Neural progenitor cell (in vitro differentiated cells): ENCODE measurements at regions not wholly inside any gene's neighbourhood (a gene's known extent, or its start where the extent isn't known, plus 50 kb on each side); places are given as distances from the start of the nearest gene placed in this dataset.

Experiments used
- DNase-seq: peaks from one replicate; pipeline ENCODE4 v3.0.0-alpha.2; 2016; ENCODE audit warnings: low spot score
- H2AFZ ChIP-seq: fragments of 200-600 bp; sonication (generic); replicated peaks from 2 replicates; pipeline ENCODE4 v1.6.1; 2016; ENCODE audit warnings: antibody characterized with exemption
- H3F3A ChIP-seq: fragments of 200-600 bp; sonication (generic); 2 replicates; pipeline ENCODE4 v1.6.1; 2016; ENCODE audit warnings: antibody characterized with exemption, low read depth
- H3K27ac ChIP-seq: fragments of 200-600 bp; sonication (generic); 2 replicates; pipeline ENCODE4 v1.5.1; 2016; ENCODE audit warnings: mild to moderate bottlenecking
- H3K27me3 ChIP-seq: fragments of 200-600 bp; sonication (generic); 2 replicates; pipeline ENCODE4 v1.6.1; 2016; ENCODE audit warnings: mild to moderate bottlenecking, moderate library complexity
- H3K36me3 ChIP-seq: fragments of 200-600 bp; sonication (generic); 2 replicates; pipeline ENCODE4 v1.5.1; 2016
- H3K4me1 ChIP-seq: fragments of 200-600 bp; sonication (generic); 2 replicates; pipeline ENCODE4 v1.6.1; 2016; ENCODE audit warnings: mixed run types
- H3K4me2 ChIP-seq: fragments of 200-600 bp; sonication (generic); 2 replicates; pipeline ENCODE4 v1.6.1; 2016
- H3K4me3 ChIP-seq: fragments of 200-600 bp; sonication (generic); 2 replicates; pipeline ENCODE4 v1.5.1; 2016
- H3K79me2 ChIP-seq: fragments of 200-600 bp; sonication (generic); 2 replicates; pipeline ENCODE4 v1.6.1; 2016; ENCODE audit warnings: low read depth
- H3K9ac ChIP-seq: fragments of 200-600 bp; sonication (generic); 2 replicates; pipeline ENCODE4 v1.6.1; 2016
- H3K9me3 ChIP-seq: fragments of 200-600 bp; sonication (generic); 2 replicates; pipeline ENCODE4 v1.5.1; 2016; ENCODE audit warnings: low read depth
- H4K20me1 ChIP-seq: fragments of 200-600 bp; sonication (generic); 2 replicates; pipeline ENCODE4 v1.6.1; 2016; ENCODE audit warnings: low read depth
- H3K27ac Mint-ChIP-seq: 3 replicates; pipeline ENCODE4 v1.8.0; 2021; ENCODE audit warnings: mixed read lengths
- H3K27me3 Mint-ChIP-seq: 2 replicates; pipeline ENCODE4 v1.8.0; 2022; ENCODE audit warnings: low read depth, mild to moderate bottlenecking, inconsistent platforms, moderate library complexity, mixed read lengths; ENCODE audit not compliant: insufficient read depth
- H3K36me3 Mint-ChIP-seq: 3 replicates; pipeline ENCODE4 v1.8.0; 2021; ENCODE audit warnings: mixed read lengths
- H3K4me1 Mint-ChIP-seq: 3 replicates; pipeline ENCODE4 v1.8.0; 2021; ENCODE audit warnings: mixed read lengths
- H3K4me3 Mint-ChIP-seq: 3 replicates; pipeline ENCODE4 v1.8.0; 2021; ENCODE audit warnings: mild to moderate bottlenecking, moderate library complexity, mixed read lengths
- H3K9me3 Mint-ChIP-seq: 3 replicates; pipeline ENCODE4 v1.8.0; 2020; ENCODE audit warnings: mixed read lengths
- EZH2 ChIP-seq: fragments of 200-600 bp; sonication (generic); IDR thresholded peaks from 2 replicates; pipeline ENCODE4 v1.6.1; 2017; ENCODE audit warnings: antibody characterized with exemption, mild to moderate bottlenecking, moderate library complexity
- EZH2phosphoT487 ChIP-seq: fragments of 200-600 bp; sonication (generic); IDR thresholded peaks from 2 replicates; pipeline ENCODE4 v1.6.1; 2017; ENCODE audit warnings: antibody characterized with exemption
- TF ChIP-seq, protein P1 (sequence below): fragments of 200-600 bp; sonication (generic); IDR thresholded peaks from 2 replicates; pipeline ENCODE4 v1.5.1; 2017; ENCODE audit warnings: antibody characterized with exemption, mild to moderate bottlenecking

DNA sequence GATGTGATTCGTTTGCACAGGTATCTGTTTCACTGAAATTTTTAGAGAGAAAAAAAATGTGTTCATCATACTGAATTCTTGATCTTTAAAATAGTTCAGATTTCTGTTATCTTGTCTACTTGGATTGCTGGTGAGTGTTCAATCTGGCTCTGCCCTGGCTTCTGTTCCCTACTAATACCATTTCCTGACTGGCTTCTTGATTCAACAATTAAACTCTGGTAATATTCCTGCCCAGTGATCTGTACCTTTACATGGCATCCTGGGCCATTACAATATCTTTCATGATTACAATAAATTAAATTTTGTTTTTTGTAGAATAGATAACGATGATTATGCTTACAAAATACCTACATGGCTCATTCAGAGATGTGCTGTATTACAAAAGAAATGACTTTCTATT is 1388.0 kb upstream of the TENM3 start:
- DNase-seq: no peak
- H3K9me3 ChIP-seq: no peaks in the 10 kb centered on the region
- no peak overlapping the region for H3K9ac ChIP-seq
- H3K27me3 ChIP-seq: no peaks in the 10 kb centered on the region
- Mint-ChIP-seq H3K27me3 (no peaks in the 10 kb centered on the region), H3K36me3 (no peaks in the 10 kb centered on the region), H3K9me3 (peaks cover 12% of the 10 kb centered on the region), H3K4me1 (peaks cover 14% of the 10 kb centered on the region), H3K4me3 (no peak overlapping the region), H3K27ac (no peak overlapping the region)
- H4K20me1 ChIP-seq: no peaks in the 10 kb centered on the region
- H3K4me1 ChIP-seq: no peaks in the 10 kb centered on the region
- H2AFZ ChIP-seq: no peak overlapping the region
- H3K36me3 ChIP-seq: no peaks in the 10 kb centered on the region
- no peak overlapping the region for H3K4me2 ChIP-seq
- H3F3A ChIP-seq: no peaks in the 10 kb centered on the region
- no peak overlapping the region for H3K4me3 ChIP-seq
- no peak overlapping the region for H3K27ac ChIP-seq
- no peak for TF ChIP-seq EZH2phosphoT487
- TF ChIP-seq EZH2: no peak
- TF ChIP-seq, protein P1, sequence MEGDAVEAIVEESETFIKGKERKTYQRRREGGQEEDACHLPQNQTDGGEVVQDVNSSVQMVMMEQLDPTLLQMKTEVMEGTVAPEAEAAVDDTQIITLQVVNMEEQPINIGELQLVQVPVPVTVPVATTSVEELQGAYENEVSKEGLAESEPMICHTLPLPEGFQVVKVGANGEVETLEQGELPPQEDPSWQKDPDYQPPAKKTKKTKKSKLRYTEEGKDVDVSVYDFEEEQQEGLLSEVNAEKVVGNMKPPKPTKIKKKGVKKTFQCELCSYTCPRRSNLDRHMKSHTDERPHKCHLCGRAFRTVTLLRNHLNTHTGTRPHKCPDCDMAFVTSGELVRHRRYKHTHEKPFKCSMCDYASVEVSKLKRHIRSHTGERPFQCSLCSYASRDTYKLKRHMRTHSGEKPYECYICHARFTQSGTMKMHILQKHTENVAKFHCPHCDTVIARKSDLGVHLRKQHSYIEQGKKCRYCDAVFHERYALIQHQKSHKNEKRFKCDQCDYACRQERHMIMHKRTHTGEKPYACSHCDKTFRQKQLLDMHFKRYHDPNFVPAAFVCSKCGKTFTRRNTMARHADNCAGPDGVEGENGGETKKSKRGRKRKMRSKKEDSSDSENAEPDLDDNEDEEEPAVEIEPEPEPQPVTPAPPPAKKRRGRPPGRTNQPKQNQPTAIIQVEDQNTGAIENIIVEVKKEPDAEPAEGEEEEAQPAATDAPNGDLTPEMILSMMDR: no peak
- H3K79me2 ChIP-seq: no peaks in the 10 kb centered on the region

DNA sequence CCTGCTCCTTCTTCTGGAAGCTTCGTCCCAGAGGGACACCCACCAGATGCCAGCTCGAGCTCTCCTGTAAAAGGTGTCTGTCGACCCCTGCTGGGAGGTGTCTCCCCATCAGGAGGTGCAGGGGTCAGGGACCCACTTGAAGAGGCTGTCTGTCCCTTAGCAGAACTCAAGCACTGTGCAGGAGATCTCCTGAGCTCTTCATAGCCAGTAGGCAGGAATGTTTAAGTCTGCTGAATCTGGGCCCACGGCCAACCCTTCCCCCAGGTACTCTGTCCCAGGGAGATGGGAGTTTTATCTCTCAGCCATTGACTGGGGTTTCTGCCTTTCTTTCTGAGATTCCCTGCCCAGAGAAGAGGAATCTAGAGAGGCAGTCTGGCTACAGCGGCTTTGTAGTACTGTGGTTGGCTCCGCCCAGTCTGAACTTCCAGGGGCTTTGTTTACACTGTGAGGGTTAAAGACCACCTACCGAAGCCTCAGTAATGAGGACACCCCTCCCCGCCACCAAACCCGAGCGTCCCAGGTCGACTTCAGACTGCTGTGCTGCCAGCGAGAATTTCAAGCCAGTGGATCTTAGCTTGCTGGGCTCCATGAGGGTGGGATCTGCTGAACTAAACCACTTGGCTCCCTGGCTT is 1383.0 kb upstream of the TENM3 start:
- Histone ChIP-seq H3K4me1 (no peaks in the 10 kb centered on the region), H4K20me1 (no peaks in the 10 kb centered on the region), H3K9ac (no peak overlapping the region), H3F3A (no peaks in the 10 kb centered on the region), H2AFZ (peak overlapping the region; percentile 36), H3K79me2 (no peaks in the 10 kb centered on the region), H3K4me2 (no peak overlapping the region), H3K36me3 (no peaks in the 10 kb centered on the region), H3K27ac (no peak overlapping the region), H3K9me3 (no peaks in the 10 kb centered on the region), H3K4me3 (no peak overlapping the region), H3K27me3 (no peaks in the 10 kb centered on the region)
- Mint-ChIP-seq H3K4me1 (peaks cover 2% of the 10 kb centered on the region), H3K27ac (no peak overlapping the region), H3K27me3 (no peaks in the 10 kb centered on the region), H3K36me3 (no peaks in the 10 kb centered on the region), H3K4me3 (no peak overlapping the region), H3K9me3 (peaks cover 16% of the 10 kb centered on the region)
- TF ChIP-seq, protein P1: no peak
- no peak for TF ChIP-seq EZH2
- peak; percentile 60 for DNase-seq

DNA sequence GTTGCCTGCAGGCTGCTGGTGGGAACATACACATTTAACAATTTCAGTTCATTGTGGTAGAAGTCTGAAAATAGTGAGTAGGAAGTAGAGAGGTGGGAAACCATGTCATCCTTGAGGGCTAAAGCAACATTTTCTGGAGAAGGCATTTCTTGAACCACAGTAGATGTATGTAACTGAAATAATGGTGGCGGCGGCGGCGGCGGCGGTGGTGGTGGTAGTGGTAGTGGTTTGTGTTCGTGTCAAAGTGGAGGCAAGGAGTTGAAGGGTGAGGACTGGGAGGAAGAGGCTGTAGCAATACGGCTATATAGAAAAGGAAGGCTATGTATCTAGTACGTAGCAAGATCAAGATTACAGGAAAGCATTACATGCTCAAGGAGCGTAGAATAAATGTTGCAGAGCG is 1381.6 kb upstream of the TENM3 start:
- peaks cover 5% of the 10 kb centered on the region for H3K4me1 Mint-ChIP-seq
- TF ChIP-seq EZH2phosphoT487 (no peak), EZH2 (no peak)
- TF ChIP-seq, protein P1: no peak
- H3K9ac ChIP-seq: no peak overlapping the region

More for the DNA sequence above, 1381.6 kb upstream of the TENM3 start:
- no peak overlapping the region for H3K4me3 Mint-ChIP-seq
- H3F3A ChIP-seq: no peaks in the 10 kb centered on the region
- DNase-seq: no peak
- no peaks in the 10 kb centered on the region for H3K36me3 ChIP-seq
- H3K4me2 ChIP-seq: no peak overlapping the region
- no peak overlapping the region for H3K27ac Mint-ChIP-seq
- no peaks in the 10 kb centered on the region for H3K36me3 Mint-ChIP-seq
- H3K27ac ChIP-seq: no peak overlapping the region
- H3K4me1 ChIP-seq: no peaks in the 10 kb centered on the region
- H3K27me3 Mint-ChIP-seq: no peaks in the 10 kb centered on the region
- H3K9me3 Mint-ChIP-seq: peaks cover 14% of the 10 kb centered on the region
- no peaks in the 10 kb centered on the region for H3K27me3 ChIP-seq
- no peak overlapping the region for H3K4me3 ChIP-seq
- no peaks in the 10 kb centered on the region for H4K20me1 ChIP-seq
- H2AFZ ChIP-seq: no peak overlapping the region
- H3K79me2 ChIP-seq: no peaks in the 10 kb centered on the region
- no peaks in the 10 kb centered on the region for H3K9me3 ChIP-seq
